ENCODE measurements at regions not wholly inside any gene's neighbourhood (a gene's known extent, or its start where the extent isn't known, plus 50 kb on each side); places are given as distances from the start of the nearest gene placed in this dataset.

DNA sequence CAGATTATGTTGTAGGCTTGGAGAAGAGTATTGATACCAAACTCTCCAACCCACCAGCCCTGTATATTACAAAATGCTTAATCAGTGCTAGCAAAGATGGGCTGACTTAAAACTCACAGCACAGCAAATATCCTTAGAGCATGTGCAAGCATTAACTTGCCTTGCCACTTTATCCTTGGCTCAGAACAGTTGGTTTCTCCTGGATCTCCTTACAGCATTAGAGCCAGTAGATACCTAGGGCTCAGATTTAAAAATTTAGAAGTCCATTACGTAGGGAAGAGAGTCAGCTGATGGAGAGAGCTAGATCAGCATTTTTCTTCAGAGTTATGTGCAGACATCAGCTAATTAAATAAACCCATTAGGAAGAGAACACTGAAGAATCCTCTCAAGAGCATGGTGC, 198.5 kb upstream of the ZBED5 start:
- H3K4me1 ChIP-seq (ENCODE audit: control insufficient read depth in 1 of 2, insufficient read depth in 2 of 2, low read length in 2 of 2): no peaks in the 10 kb centered on the region
- H3K9ac ChIP-seq (ENCODE audit: low read length): no peak overlapping the region
- BruUV-seq (replicated peaks): no TSS peak
- POLR2A ChIA-PET: no interaction called here
- 0 out of 4 replicates have a peak, but pooled peaks cover 0 to 5% of the 10 kb centered on the region in 2 experiments for H3K9me3 ChIP-seq (ENCODE audit: control insufficient read depth in 1 of 2, insufficient read depth in 1 of 2, low read depth in 1 of 2, low read length in 2 of 2)
- H3K4me3 ChIP-seq (replicated peaks in 1 of 2; ENCODE audit: low read depth in 1 of 2, low read length in 2 of 2): no peak overlapping the region
- no peaks in the 10 kb centered on the region for H3K79me2 ChIP-seq (ENCODE audit: insufficient read depth, low read length)
- H4K20me1 ChIP-seq (ENCODE audit: insufficient read depth): no peaks in the 10 kb centered on the region
- ATAC-seq (no peak), DNase-seq (ENCODE audit: low read depth, low spot score) (no peak)
- CTCF ChIA-PET: no interaction called here
- H3K36me3 ChIP-seq (ENCODE audit: control insufficient read depth in 1 of 2, insufficient read depth in 2 of 2, low read length in 2 of 2): no peaks in the 10 kb centered on the region
- H3K4me2 ChIP-seq (ENCODE audit: low read length): no peak overlapping the region
- RAD21 ChIA-PET (ENCODE audit: low non-redundant PET in 1 of 2, low total read pairs in 2 of 2, uncharacterized antibody in 2 of 2, unreplicated experiment in 2 of 2): no interaction called here
- H3K9me2 ChIP-seq (ENCODE audit: insufficient read depth): no peaks in the 10 kb centered on the region
- TF ChIP-seq, protein P1, sequence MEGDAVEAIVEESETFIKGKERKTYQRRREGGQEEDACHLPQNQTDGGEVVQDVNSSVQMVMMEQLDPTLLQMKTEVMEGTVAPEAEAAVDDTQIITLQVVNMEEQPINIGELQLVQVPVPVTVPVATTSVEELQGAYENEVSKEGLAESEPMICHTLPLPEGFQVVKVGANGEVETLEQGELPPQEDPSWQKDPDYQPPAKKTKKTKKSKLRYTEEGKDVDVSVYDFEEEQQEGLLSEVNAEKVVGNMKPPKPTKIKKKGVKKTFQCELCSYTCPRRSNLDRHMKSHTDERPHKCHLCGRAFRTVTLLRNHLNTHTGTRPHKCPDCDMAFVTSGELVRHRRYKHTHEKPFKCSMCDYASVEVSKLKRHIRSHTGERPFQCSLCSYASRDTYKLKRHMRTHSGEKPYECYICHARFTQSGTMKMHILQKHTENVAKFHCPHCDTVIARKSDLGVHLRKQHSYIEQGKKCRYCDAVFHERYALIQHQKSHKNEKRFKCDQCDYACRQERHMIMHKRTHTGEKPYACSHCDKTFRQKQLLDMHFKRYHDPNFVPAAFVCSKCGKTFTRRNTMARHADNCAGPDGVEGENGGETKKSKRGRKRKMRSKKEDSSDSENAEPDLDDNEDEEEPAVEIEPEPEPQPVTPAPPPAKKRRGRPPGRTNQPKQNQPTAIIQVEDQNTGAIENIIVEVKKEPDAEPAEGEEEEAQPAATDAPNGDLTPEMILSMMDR (IDR thresholded peaks at IDR 0.05 in 2 of 3, conservative IDR thresholded peaks at IDR 0.05 in 1 of 3; ENCODE audit: borderline replicate concordance in 1 of 3, insufficient read depth in 1 of 3, low read depth in 2 of 3, low read length in 2 of 3): no peak
- no peak for TF ChIP-seq MAX (IDR thresholded peaks at IDR 0.05)
- TF ChIP-seq EZH2phosphoT487 (IDR thresholded peaks at IDR 0.05; ENCODE audit: borderline replicate concordance): no peak
- TF ChIP-seq, protein P2, sequence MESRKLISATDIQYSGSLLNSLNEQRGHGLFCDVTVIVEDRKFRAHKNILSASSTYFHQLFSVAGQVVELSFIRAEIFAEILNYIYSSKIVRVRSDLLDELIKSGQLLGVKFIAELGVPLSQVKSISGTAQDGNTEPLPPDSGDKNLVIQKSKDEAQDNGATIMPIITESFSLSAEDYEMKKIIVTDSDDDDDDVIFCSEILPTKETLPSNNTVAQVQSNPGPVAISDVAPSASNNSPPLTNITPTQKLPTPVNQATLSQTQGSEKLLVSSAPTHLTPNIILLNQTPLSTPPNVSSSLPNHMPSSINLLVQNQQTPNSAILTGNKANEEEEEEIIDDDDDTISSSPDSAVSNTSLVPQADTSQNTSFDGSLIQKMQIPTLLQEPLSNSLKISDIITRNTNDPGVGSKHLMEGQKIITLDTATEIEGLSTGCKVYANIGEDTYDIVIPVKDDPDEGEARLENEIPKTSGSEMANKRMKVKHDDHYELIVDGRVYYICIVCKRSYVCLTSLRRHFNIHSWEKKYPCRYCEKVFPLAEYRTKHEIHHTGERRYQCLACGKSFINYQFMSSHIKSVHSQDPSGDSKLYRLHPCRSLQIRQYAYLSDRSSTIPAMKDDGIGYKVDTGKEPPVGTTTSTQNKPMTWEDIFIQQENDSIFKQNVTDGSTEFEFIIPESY (IDR thresholded peaks at IDR 0.05; ENCODE audit: extremely low read depth, insufficient replicate concordance, low read length): no peak
- no peak for TF ChIP-seq SP1 (IDR thresholded peaks at IDR 0.05; ENCODE audit: low read depth)
- no peak for TF ChIP-seq RAD21 (IDR thresholded peaks at IDR 0.05; ENCODE audit: low read depth)
- TF ChIP-seq CBX3 (IDR thresholded peaks at IDR 0.05; ENCODE audit: low read depth): no peak
- TF ChIP-seq ZNF274 (IDR thresholded peaks at IDR 0.05; ENCODE audit: low read depth, low read length): no peak
- no peak for TF ChIP-seq JUND (IDR thresholded peaks at IDR 0.05)
- no peak for TF ChIP-seq FOSL1 (IDR thresholded peaks at IDR 0.05; ENCODE audit: low read depth)
- TF ChIP-seq EGR1 (IDR thresholded peaks at IDR 0.05; ENCODE audit: low read depth): no peak
- no peak for TF ChIP-seq SRF (IDR thresholded peaks at IDR 0.05; ENCODE audit: low read depth)
- TF ChIP-seq, protein P3, sequence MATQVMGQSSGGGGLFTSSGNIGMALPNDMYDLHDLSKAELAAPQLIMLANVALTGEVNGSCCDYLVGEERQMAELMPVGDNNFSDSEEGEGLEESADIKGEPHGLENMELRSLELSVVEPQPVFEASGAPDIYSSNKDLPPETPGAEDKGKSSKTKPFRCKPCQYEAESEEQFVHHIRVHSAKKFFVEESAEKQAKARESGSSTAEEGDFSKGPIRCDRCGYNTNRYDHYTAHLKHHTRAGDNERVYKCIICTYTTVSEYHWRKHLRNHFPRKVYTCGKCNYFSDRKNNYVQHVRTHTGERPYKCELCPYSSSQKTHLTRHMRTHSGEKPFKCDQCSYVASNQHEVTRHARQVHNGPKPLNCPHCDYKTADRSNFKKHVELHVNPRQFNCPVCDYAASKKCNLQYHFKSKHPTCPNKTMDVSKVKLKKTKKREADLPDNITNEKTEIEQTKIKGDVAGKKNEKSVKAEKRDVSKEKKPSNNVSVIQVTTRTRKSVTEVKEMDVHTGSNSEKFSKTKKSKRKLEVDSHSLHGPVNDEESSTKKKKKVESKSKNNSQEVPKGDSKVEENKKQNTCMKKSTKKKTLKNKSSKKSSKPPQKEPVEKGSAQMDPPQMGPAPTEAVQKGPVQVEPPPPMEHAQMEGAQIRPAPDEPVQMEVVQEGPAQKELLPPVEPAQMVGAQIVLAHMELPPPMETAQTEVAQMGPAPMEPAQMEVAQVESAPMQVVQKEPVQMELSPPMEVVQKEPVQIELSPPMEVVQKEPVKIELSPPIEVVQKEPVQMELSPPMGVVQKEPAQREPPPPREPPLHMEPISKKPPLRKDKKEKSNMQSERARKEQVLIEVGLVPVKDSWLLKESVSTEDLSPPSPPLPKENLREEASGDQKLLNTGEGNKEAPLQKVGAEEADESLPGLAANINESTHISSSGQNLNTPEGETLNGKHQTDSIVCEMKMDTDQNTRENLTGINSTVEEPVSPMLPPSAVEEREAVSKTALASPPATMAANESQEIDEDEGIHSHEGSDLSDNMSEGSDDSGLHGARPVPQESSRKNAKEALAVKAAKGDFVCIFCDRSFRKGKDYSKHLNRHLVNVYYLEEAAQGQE (IDR thresholded peaks at IDR 0.05; ENCODE audit: low read depth): no peak
- TF ChIP-seq TCF7L2 (IDR thresholded peaks at IDR 0.05; ENCODE audit: borderline replicate concordance, extremely low read depth, insufficient read depth, insufficient read length): no peak
- no peak for TF ChIP-seq POLR2AphosphoS5 (IDR thresholded peaks at IDR 0.05; ENCODE audit: low read depth, low read length)
- TF ChIP-seq YY1 (IDR thresholded peaks at IDR 0.05; ENCODE audit: extremely low read depth, insufficient replicate concordance, low read depth, low read length): no peak
- TF ChIP-seq ELF1 (IDR thresholded peaks at IDR 0.05; ENCODE audit: borderline replicate concordance, low read depth): no peak
- TF ChIP-seq ATF3 (IDR thresholded peaks at IDR 0.05): no peak
- TF ChIP-seq CEBPB (IDR thresholded peaks at IDR 0.05; ENCODE audit: low read depth): no peak
- H3K27ac ChIP-seq (ENCODE audit: low read depth, low read length): no peak overlapping the region
- intact Hi-C loops (cut with micrococcal nuclease): no loop called here
- no peak overlapping the region for H2AFZ ChIP-seq (ENCODE audit: low read depth, low read length, poor library complexity, severe bottlenecking)
- H3K27me3 ChIP-seq (ENCODE audit: insufficient read depth, low read length): no peaks in the 10 kb centered on the region

Data from HCT116 (cell line).